HepG2 (cell line): ENCODE measurements at regions not wholly inside any gene's neighbourhood (a gene's known extent, or its start where the extent isn't known, plus 50 kb on each side); places are given as distances from the start of the nearest gene placed in this dataset.

Source experiments
- ATAC-seq: fragments of 200-7000 bp; cut with Tn5 transposase; 3 replicates; pipeline ENCODE4 v1.9.1; 2020; ENCODE audit warnings: mild to moderate bottlenecking, moderate library complexity
- BruUV-seq: library from RNA; stranded (reverse); fragments of 400-500 nt; replicated peaks from 2 replicates; lab custom pipeline; 2021; lab: Mats Ljungman, UMichigan
- CTCF ChIA-PET: fragments of 300-600 bp; formaldehyde crosslinking; extraction: SDS; loops from one replicate; lab custom pipeline; 2021; ENCODE audit warnings: low total read pairs, inconsistent platforms, low intra/inter-chr PET ratio; lab: Yijun Ruan, JAX
- POLR2A ChIA-PET: fragments of 350-600 bp; sonication (Branson Sonifier 250); formaldehyde crosslinking; loops from one replicate; lab custom pipeline; 2020; ENCODE audit warnings: antibody characterized with exemption, inconsistent platforms; lab: Yijun Ruan, JAX
- DNase-seq: peaks from one replicate; pipeline ENCODE4 v3.0.0-alpha.2; 2015; ENCODE audit warnings: low spot score
- FAIRE-seq: peaks from 3 replicates; lab custom pipeline; 2011; peaks lifted over from hg19 to GRCh38; lab: Jason Lieb, UNC
- H2AFZ ChIP-seq: one replicate; pipeline ENCODE4 v1.6.1; 2011; ENCODE audit warnings: low read length, inconsistent platforms
- H3K27ac ChIP-seq: fragments of 300-600 bp; 3 replicates; pipeline ENCODE4 v1.8.0; 2011; ENCODE audit warnings: mixed run types, mild to moderate bottlenecking, mixed read lengths, low read length, inconsistent platforms; ENCODE audit not compliant: insufficient read depth; ENCODE audit errors: extremely low read length
- H3K27me3 ChIP-seq, 2 experiments: fragments of 200-600 bp in 1 of 2; 2 replicates in 1 of 2; 3 replicates in 1 of 2; pipeline versions ENCODE4 v1.6.0 to v1.8.0; 2011; ENCODE audit warnings: low read length in 2 of 2, mild to moderate bottlenecking in 2 of 2, moderate library complexity in 2 of 2, inconsistent platforms in 1 of 2; ENCODE audit not compliant: insufficient read depth in 2 of 2, control insufficient read depth in 1 of 2
- H3K36me3 ChIP-seq, 2 experiments: fragments of 200-600 bp in 1 of 2; replicated peaks in 1 of 2; 2 replicates in 1 of 2; 3 replicates in 1 of 2; pipeline versions ENCODE4 v1.5.1 to v1.8.0; 2011; ENCODE audit warnings: low read length in 2 of 2, inconsistent platforms in 1 of 2; ENCODE audit not compliant: insufficient read depth in 2 of 2, control insufficient read depth in 1 of 2
- H3K4me1 ChIP-seq: 2 replicates; pipeline ENCODE4 v1.5.1; 2012; ENCODE audit warnings: low read length, inconsistent platforms; ENCODE audit not compliant: insufficient read depth
- H3K4me2 ChIP-seq: 2 replicates; pipeline ENCODE4 v1.6.0; 2011; ENCODE audit warnings: low read depth, low read length, inconsistent platforms
- H3K4me3 ChIP-seq, 3 experiments: fragments of 200-600 bp in 1 of 3; sonication (generic), shearing (Covaris generic) in 1 of 3; replicated peaks in 1 of 3; 2 replicates each; pipeline ENCODE4 v1.5.1; 2011 to 2016; ENCODE audit warnings: low read length in 3 of 3, inconsistent platforms in 2 of 3, low read depth in 2 of 3, mild to moderate bottlenecking in 2 of 3, control low read depth in 1 of 3, mixed read lengths in 1 of 3; ENCODE audit not compliant: insufficient read depth in 1 of 3
- H3K79me2 ChIP-seq: one replicate; pipeline ENCODE4 v1.6.1; 2011; ENCODE audit warnings: low read length, inconsistent platforms; ENCODE audit not compliant: insufficient read depth
- H3K9ac ChIP-seq: 2 replicates; pipeline ENCODE4 v1.6.0; 2011; ENCODE audit warnings: mild to moderate bottlenecking, low read depth, low read length, inconsistent platforms; ENCODE audit not compliant: insufficient read depth
- H3K9me3 ChIP-seq: 2 replicates; pipeline ENCODE4 v1.5.1; 2012; ENCODE audit warnings: mild to moderate bottlenecking, low read length
- H4K20me1 ChIP-seq: 2 replicates; pipeline ENCODE4 v1.6.0; 2011; ENCODE audit warnings: inconsistent platforms, mild to moderate bottlenecking, low read length, moderate library complexity; ENCODE audit not compliant: insufficient read depth
- ATM ChIP-seq: fragments of 450-650 bp; IDR thresholded peaks from 2 replicates; pipeline ENCODE4 v1.7.1; 2017; ENCODE audit warnings: mild to moderate bottlenecking, borderline replicate concordance
- DMAP1 ChIP-seq: IDR thresholded peaks from 2 replicates; pipeline ENCODE4 v1.6.1; 2016
- ESRRA ChIP-seq: sonication (generic); formaldehyde crosslinking; IDR thresholded peaks from 2 replicates; pipeline ENCODE4 v1.5.1; 2020; ENCODE audit warnings: mild to moderate bottlenecking, low read depth, missing genetic modification reagents
- GATA4 ChIP-seq: sonication (generic); IDR thresholded peaks from 2 replicates; pipeline ENCODE4 v1.6.1; 2016; ENCODE audit warnings: antibody characterized with exemption, low read depth, borderline replicate concordance
- GZF1 ChIP-seq: sonication (generic); formaldehyde crosslinking; IDR thresholded peaks from 2 replicates; pipeline ENCODE4 v1.5.1; 2020; ENCODE audit warnings: mild to moderate bottlenecking, missing genetic modification reagents
- RFX5 ChIP-seq: IDR thresholded peaks from 2 replicates; pipeline ENCODE4 v1.6.1; 2011; ENCODE audit warnings: low read depth, low read length, improper control_type of control experiment
- TCF7 ChIP-seq: sonication (generic); IDR thresholded peaks from 2 replicates; pipeline ENCODE4 v1.6.1; 2016; ENCODE audit warnings: antibody characterized with exemption, low read depth
- YEATS4 ChIP-seq: sonication (generic); formaldehyde crosslinking; IDR thresholded peaks from 2 replicates; pipeline ENCODE4 v1.4.0; 2020; ENCODE audit warnings: missing genetic modification reagents, borderline replicate concordance
- ZBTB3 ChIP-seq: sonication (generic); formaldehyde crosslinking; IDR thresholded peaks from 2 replicates; pipeline ENCODE4 v1.4.0; 2020; ENCODE audit warnings: low read depth, mild to moderate bottlenecking, moderate library complexity, missing genetic modification reagents, borderline replicate concordance
- ZIK1 ChIP-seq: sonication (generic); formaldehyde crosslinking; IDR thresholded peaks from 2 replicates; pipeline ENCODE4 v1.5.0; 2020; ENCODE audit warnings: mild to moderate bottlenecking, low read depth, missing genetic modification reagents, borderline replicate concordance
- ZNF235 ChIP-seq: sonication (generic); formaldehyde crosslinking; IDR thresholded peaks from 2 replicates; pipeline ENCODE4 v1.8.1; 2023; ENCODE audit warnings: mild to moderate bottlenecking, missing genetic modification reagents, borderline replicate concordance
- ZNF296 ChIP-seq: sonication (generic); formaldehyde crosslinking; conservative IDR thresholded peaks from 2 replicates; pipeline ENCODE4 v1.5.0; 2020; ENCODE audit warnings: mild to moderate bottlenecking, missing genetic modification reagents
- ZNF691 ChIP-seq: sonication (generic); formaldehyde crosslinking; IDR thresholded peaks from 2 replicates; pipeline ENCODE4 v1.4.0; 2020; ENCODE audit warnings: missing genetic modification reagents, low read depth, mild to moderate bottlenecking, borderline replicate concordance
- WGBS: methylation state at CpG from one replicate; pipeline ENCODE4 v1.1.6; 2017; ENCODE audit warnings: low lambda C conversion rate; 5-methylcytosine and 5-hydroxymethylcytosine counted together
- in situ Hi-C: cut with HindIII; loops from 2 replicates; pipeline ENCODE4 v1.10.0; 2017; ENCODE audit warnings: low pct_unique_long_range_greater_than_20kb; ENCODE audit not compliant: extremely low pct_ligation_motif_present
- intact Hi-C: fragments of 100-400 bp; cut with micrococcal nuclease; formaldehyde crosslinking; loops from one replicate; pipeline ENCODE4 v1.10.0; 2022; ENCODE audit not compliant: unreplicated experiment
- TF ChIP-seq, protein P1 (sequence below): sonication (generic); formaldehyde crosslinking; IDR thresholded peaks from 2 replicates; pipeline ENCODE4 v1.5.0; 2020; ENCODE audit warnings: missing genetic modification reagents

DNA sequence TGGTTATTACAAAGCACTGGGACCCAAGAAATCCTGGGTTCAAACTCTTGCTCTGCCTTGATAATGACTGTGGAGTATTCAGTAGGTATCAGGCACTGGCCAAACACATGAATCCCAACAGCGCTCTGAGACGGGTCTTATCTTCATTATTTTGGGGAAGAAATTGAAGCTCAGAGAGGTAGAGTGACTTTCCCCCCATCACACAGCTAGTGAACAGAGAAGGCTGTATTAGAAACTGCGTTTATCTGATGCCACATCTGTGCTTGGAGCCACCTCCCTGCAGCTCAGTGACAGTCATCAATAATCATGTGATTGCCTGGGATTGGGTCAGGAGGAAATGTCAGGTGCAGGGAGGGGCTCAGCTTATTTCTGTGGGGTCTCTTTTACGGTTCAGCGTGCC is 225.4 kb upstream of the LHX5 start:
- WGBS: 0% methylated on average over 3 of the region's 5 CpGs
- Histone ChIP-seq H3K27me3 (peaks cover 0 to 24% of the 10 kb centered on the region in 2 experiments; a peak in 3 of 5 replicates), H2AFZ (no peak overlapping the region), H3K27ac (no peak overlapping the region), H3K9me3 (peaks cover 5% of the 10 kb centered on the region; the same call in 1 of the 2 replicates), H3K79me2 (no peaks in the 10 kb centered on the region), H3K4me2 (no peak overlapping the region), H3K4me3 (no peak overlapping the region), H3K36me3 (no peaks in the 10 kb centered on the region), H3K4me1 (peaks cover 7% of the 10 kb centered on the region), H4K20me1 (no peaks in the 10 kb centered on the region), H3K9ac (no peak overlapping the region)
- in situ Hi-C loops (no loop called here), intact Hi-C loops (no loop called here)
- ATAC-seq: no peak
- no peak for FAIRE-seq
- no TSS peak for BruUV-seq
- no peak for DNase-seq
- ChIA-PET POLR2A (no interaction called here), CTCF (no interaction called here)
- TF ChIP-seq ESRRA (no peak), TCF7 (no peak), DMAP1 (CRISPR knock-in tag) (no peak), YEATS4 (no peak), ZNF296 (no peak), ZIK1 (CRISPR knock-in tag) (no peak), RFX5 (no peak), ZNF235 (no peak), ZNF691 (CRISPR knock-in tag) (no peak), ATM (no peak), ZBTB3 (CRISPR knock-in tag) (no peak), GATA4 (no peak), GZF1 (CRISPR knock-in tag) (no peak)
- TF ChIP-seq, protein P1, sequence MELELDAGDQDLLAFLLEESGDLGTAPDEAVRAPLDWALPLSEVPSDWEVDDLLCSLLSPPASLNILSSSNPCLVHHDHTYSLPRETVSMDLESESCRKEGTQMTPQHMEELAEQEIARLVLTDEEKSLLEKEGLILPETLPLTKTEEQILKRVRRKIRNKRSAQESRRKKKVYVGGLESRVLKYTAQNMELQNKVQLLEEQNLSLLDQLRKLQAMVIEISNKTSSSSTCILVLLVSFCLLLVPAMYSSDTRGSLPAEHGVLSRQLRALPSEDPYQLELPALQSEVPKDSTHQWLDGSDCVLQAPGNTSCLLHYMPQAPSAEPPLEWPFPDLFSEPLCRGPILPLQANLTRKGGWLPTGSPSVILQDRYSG (CRISPR knock-in tag): no peak
